Activated gamma-delta T cell treated with Interleukin-2 at 50 U/mL for 16 hours (primary cell): ENCODE measurements at regions not wholly inside any gene's neighbourhood (a gene's known extent, or its start where the extent isn't known, plus 50 kb on each side); places are given as distances from the start of the nearest gene placed in this dataset.

Experiments
- DNase-seq: peaks from one replicate; pipeline ENCODE4 v3.0.0-alpha.2; 2020

GRCh38 chr2:191515551-191515950 lies 162.4 kb upstream of the NABP1 start:
- no peak for DNase-seq

- DNase-seq = no peak
Observed at GRCh38 chr2:191516260-191516659, 161.7 kb upstream of the NABP1 start.

DNA sequence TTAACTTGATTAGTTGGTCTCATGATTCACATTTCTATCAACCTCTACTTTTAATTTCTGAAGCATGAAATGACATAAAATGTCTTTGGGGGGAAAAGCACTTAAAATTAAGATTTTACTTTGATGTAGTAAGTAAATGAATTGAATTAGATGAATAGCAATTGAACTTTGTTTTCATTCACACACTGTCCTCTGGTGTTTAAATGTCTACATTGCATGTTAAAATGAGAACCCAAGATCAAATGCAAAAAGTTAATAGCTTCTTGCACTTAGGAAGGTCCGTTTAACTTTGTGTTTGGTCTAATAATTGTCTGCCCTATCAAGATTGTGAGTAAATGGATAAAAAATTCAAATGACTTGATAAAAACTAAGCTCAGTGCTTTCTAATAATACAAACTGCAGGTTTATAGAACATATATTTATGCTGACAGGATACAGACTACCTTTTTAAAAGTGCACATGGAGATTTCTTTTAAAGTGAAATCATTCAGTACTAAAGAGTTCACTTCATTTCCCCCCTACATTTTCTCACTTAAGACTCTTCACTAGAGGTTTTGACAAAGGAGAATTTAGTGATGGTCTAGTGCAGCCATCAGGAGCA lies 156.2 kb upstream of the NABP1 start:
- DNase-seq = no peak

GRCh38 chr2:191522478-191523120 lies 155.3 kb upstream of the NABP1 start:
- DNase-seq = no peak

DNA sequence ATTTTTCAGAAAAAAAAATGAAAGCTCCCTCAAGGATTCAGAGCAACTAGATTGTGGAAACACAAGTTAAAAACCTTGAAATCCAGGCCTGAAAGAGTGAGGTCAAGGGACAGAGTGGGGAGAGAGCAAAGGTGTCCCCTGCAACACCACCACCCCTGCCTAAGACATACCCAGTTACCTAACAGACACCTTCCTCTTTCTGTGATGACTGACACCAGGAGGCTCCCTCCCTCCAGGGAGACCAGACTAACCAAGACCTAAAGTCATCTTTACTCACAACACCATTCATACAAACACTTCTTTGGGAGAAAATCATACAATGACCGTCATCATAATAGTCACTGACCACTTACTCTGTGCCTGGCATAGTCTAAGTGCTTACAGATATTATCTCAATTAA lies 151.8 kb upstream of the NABP1 start:
- no peak for DNase-seq

DNA sequence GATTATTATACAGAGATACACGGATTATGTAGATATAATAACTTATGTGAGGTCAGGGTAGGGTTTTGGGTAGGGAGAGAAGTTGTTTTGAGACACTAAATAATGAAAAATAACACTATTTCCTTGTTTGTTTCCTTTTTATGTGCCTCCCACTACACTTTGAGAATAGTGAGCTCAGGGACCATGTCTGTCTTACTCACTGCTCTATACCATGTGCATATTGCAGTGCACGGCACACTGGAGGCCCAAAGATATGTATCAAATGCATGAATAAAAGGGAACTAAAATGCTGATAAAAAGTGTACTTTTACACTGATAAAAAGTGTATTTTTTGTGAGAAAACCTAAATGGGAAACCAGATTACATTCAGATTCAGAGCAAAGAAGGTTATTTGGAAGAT lies 151.4 kb upstream of the NABP1 start:
- DNase-seq = no peak

DNA sequence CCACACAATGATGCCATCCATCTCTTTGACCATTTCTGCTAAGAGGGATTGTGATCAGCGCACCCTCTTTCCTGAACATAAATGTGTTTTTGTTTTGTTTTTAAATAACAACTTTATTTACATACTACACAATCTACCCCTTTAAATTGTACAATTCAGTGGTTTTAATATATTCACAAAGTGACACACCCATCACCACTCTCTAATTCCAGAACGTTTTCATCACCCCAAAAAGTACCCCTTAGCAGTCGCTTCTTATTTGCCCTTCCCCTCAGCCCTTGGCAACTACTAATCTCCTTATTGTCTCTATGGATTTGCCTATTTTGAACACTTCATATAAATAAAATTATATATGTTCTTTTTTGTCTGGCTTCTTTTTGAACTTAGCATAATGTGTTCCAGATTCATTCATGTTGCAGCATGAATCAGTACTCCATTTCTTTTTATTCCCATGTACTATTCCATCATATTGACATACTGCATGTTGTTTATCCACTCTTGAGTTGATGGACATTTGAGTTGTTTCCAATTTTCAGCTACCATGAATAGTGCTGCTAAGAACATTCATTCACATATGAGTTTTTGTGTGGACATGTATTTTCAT lies 150.9 kb upstream of the NABP1 start:
- DNase-seq = no peak

DNA sequence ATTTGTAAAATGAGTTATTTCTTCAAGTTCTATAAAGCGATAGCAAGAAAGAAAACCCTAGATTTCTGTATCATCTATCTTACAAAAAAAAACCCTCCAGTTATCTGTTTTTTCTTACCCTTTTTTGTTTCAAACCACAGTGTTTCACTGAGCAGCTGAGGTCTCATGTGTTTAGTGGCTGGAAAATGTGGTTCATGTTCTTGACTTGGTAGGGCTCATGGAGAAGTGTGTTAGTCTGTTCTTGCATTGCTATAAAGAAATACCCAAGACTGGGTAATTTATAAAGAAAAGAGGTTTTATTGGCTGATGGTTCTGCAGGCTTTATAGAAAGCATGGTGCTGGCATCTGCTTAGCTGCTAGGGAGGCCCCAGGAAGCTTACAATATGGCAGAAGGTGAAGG lies 147.3 kb upstream of the NABP1 start:
- no peak for DNase-seq

DNA sequence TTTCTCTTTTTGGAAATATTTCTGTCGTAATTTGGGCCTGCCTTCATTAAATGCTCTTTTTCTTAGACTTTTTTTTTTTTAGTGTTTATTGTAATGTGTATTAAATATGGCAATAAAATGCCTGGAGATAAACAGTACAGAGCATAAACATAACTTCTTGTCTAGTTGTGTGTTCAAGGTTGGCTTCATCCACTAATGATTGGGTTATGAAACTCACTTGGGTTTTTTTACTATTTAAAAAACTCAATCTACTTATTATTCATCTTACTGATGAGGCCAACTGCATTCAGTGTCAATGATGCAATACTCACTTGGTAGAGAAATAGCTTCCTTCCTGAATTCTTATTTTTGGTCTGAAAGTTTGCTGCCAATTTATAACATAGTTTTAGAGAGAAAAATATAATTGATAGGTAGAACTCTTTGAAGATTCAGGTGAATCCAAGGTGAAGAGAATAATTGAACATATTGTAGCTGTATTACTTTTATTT lies 144.2 kb upstream of the NABP1 start:
- no peak for DNase-seq

DNA sequence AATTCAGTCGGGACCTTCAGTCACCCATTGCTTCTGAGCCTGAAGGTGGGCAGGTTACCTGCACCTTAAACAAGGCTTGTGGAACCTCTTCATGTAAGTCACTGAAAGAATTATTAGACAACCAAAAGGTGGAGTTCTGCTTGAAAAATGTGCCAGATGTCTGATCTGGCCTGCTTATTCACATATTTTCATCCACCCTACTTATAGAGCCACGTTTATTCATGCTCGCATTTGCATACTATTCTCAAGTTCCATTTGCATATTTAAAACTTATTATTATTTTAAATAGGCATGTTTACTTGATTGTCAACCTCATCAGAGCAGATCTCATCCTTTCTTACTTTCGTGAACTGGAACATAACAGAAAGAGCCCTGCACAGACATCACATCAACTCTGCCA lies 140.0 kb upstream of the NABP1 start:
- no peak for DNase-seq

GRCh38 chr2:191538334-191538903 lies 139.5 kb upstream of the NABP1 start:
- no peak for DNase-seq

GRCh38 chr2:191539068-191539467 lies 138.9 kb upstream of the NABP1 start:
- DNase-seq = no peak

- no peak for DNase-seq
Observed at GRCh38 chr2:191540681-191541080, 137.3 kb upstream of the NABP1 start.

GRCh38 chr2:191543708-191544107 lies 134.2 kb upstream of the NABP1 start:
- no peak for DNase-seq

- DNase-seq = no peak
Observed at GRCh38 chr2:191544461-191545062, 133.4 kb upstream of the NABP1 start.

DNA sequence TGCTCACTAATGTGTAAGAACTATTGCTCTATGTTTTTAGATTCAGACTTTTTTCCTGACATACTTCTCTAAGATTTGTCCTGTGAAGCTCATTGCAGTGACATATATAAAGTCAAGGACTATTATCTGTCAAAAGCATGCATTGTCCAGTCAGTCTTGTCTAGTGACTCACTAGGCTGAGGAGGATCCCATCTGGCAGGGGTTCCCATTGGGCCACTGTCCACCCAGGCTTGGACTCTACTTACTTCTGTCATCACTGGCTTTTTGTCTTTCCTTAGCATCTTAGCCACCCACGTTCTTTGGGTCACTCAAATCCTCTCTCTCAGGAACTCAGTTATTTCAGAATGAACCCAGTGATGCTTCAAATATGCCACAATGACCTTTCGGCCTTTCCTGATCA lies 132.6 kb upstream of the NABP1 start:
- no peak for DNase-seq

DNA sequence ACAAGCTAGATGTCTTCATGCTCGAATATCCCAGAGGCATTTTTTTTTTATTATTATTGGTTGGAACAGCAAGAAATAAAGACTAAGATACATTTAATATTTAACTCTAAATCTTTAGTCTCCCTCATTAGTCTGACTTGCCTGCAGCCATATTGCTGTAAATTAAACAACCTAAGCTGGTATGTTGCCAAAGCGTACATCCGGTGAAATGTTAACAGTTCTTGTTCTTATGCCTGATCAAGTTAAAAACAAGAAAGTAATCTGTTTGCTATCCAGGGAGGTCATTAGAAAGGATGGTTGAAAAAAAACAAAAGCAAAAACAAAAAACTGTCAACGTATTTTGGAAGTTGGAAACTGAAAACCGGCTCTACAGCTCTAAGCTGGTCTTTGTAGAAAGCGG lies 125.9 kb upstream of the NABP1 start:
- no peak for DNase-seq

DNA sequence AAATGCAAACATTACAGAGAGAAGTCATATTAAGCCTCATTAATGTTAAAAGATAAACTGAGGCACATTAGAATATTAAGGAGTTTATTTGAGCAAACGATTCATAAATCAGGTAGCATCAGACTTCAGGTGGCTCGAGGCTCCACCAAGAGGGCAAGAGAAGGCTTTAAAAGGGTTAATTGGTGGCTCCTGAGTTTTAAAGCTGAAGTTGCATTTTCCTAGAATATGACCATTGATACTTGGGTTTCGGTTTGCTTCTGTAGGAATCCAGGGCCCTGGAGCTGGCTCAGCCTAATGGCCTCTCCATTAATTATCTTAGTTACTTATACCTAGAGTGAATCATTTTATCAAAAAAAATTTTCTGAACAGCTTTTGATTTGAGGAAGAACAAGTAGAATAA lies 123.7 kb upstream of the NABP1 start:
- DNase-seq = no peak

- DNase-seq = peak; percentile 80
Observed at GRCh38 chr2:191555092-191555742, 122.7 kb upstream of the NABP1 start.

DNA sequence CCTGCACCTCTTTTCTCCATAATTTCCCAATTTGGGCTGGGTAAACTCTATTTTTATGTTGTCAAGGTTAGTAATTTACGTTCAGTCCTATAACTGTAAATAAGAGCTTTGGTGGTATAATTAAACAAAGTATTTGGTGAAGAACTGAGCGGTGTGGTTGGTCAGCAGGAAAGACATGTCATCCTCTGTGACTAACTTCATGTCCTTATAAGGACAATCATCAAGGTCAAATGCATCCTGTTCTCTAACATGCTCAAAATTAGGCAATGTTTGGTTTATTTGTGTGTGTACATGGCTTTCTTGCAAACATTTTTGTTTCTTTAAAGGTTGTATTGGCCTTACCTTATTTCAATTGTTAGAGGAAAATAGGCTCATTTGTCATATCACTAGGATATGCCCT lies 121.5 kb upstream of the NABP1 start:
- no peak for DNase-seq

GRCh38 chr2:191557841-191558240 lies 120.1 kb upstream of the NABP1 start:
- DNase-seq = no peak

DNA sequence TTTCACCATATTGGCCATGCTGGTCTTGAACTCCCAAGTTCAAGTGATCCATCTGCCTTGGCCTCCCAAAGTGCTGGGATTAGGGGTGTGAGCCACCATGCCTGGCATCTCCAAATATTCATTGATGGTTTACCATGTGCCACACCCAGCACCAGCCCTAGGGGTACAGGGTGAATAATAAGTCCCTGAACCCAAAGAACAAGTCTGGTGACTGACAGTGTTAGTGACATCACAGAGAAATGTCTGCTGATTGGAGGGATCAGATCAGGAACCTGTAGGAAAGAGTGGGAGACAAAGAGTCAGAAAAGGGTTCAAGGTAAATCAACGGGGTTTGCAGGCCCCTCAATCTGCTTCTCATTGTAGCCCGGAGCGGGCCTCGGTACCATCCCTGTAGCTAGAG lies 118.4 kb upstream of the NABP1 start:
- no peak for DNase-seq

DNA sequence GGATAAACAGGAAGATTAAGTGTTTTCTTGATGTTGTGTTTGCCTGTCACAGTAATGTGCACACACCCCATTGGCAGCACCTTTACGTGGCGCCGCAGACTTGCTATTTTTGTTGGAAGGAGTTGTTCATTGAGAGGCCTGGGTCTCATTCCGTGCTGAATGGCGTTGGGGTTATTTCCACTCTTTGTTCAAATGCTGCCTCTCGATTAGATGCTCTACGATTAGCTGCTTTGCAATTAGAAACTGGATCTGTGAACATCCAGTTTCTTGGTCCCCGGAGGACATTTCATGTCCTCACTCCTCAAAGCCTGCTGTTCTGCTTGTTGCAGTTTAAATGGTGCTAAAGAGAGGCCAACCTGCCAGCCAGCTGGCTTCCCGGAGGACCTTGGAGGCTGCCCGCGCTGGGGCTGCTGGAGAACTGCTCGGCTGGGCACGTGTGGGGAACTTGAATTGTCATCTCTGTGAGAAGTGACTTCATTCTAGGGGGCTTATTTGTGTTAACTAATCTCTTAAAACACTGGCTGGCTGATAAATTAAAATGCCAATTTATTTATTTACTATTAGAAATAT lies 117.4 kb upstream of the NABP1 start:
- no peak for DNase-seq
